Ecto neural progenitor cell (in vitro differentiated cells): ENCODE measurements at regions not wholly inside any gene's neighbourhood (a gene's known extent, or its start where the extent isn't known, plus 50 kb on each side); places are given as distances from the start of the nearest gene placed in this dataset.

Experiments
- DNase-seq: peaks from one replicate; pipeline ENCODE4 v3.0.0-alpha.2; 2018; ENCODE audit warnings: low spot score

- DNase-seq: no peak
Measured at GRCh38 chr13:59447846-59448620, 715.7 kb downstream of the DIAPH3 start.

DNA sequence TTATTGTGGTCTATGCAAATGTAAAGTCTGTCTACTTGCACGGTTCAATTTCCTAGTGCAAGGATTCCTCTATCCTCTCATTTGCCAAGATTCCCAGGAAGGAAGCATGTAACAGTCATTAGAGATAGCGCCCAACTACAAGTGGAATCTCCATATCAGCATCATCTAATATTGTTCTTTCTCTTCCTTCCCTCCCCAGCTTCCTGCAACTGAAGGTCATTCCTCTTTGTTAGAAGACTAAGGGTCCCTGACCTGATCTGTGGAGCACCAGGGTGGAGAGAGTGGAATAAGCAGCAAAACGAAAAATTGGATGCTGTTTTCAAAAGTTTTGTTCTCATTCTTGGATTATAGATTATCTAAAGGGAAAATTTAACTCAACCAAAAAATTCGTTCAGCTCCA is 714.0 kb downstream of the DIAPH3 start:
- DNase-seq: no peak

GRCh38 chr13:59450229-59450628 is 713.5 kb downstream of the DIAPH3 start:
- no peak for DNase-seq

- no peak for DNase-seq
Measured at GRCh38 chr13:59451236-59451635, 712.5 kb downstream of the DIAPH3 start.

DNA sequence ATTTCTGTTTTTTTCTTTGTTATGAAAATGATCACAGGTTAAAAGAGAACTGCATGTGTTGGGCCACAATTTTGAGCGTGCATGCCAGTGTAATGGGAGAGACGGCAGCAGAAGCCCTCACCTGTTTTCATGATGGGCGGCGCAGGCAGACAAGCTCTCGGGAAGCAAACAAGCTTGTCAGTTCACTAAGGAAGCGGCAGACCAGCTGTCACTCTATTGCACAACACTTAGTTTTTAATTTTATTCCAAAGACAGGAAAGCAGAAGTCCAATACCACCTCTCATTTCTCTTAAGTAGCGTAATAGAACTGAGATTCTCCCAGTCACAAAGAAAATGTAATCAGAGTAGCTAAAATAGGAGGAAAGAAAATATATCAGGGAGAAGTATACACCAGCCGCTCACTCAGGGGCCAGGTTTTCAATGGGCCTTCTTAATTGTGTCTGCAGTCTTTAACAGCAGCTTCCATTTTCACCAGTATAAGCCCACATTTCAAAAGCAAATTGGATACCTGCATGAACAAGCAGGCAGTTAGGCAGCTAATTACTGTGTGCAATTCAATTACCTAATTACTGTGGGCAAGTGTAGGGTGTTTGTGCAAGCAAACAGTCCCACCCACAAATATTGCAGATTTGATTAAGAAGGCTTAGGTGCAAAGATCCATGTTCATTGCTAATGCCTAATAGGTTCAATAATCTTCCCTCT is 711.4 kb downstream of the DIAPH3 start:
- DNase-seq: no peak

GRCh38 chr13:59458908-59459579 is 704.7 kb downstream of the DIAPH3 start:
- DNase-seq: no peak

DNA sequence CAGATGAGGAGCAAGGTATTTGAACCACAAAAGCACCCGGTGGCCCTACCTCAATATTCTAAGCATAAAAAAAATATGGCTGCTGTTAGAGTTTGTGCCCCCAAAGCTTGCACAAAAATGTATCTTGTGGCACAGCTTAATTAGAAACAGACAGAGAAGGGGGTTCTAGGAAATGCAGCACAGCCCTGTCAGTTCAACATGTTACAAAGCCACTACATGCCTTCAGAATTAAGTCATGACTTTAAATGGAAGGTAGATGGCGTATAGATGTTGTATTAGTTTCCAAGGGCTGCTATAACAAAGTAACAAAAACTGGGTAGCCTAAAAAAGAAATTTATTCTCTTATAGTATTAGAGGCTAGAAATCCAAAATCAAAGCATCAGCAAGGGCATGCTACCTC is 703.8 kb downstream of the DIAPH3 start:
- no peak for DNase-seq

- no peak for DNase-seq
Measured at GRCh38 chr13:59461411-59461810, 702.3 kb downstream of the DIAPH3 start.

GRCh38 chr13:59463023-59463422 is 700.7 kb downstream of the DIAPH3 start:
- DNase-seq: no peak

GRCh38 chr13:59464926-59465325 is 698.8 kb downstream of the DIAPH3 start:
- no peak for DNase-seq

- no peak for DNase-seq
Measured at GRCh38 chr13:59468396-59468795, 695.3 kb downstream of the DIAPH3 start.

DNA sequence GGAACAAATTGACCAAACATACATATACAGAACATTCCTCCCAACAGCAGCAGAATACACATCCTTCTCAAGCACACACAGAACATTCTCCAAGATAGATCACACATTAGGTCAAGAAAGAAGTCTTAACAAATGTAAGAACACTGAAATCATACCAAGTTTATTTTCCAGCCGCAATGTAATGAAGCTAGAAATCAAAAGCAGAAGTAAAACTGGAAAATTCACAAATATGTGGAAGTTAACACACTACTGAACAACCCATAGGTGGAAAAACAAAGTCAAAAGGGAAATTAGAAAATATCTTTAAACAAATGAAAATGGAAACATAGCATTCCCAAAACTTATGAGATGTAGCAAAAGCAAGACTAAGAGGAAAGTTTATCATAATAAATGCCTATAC is 692.6 kb downstream of the DIAPH3 start:
- no peak for DNase-seq

GRCh38 chr13:59472134-59472533 is 691.6 kb downstream of the DIAPH3 start:
- no peak for DNase-seq

- DNase-seq: no peak
Measured at GRCh38 chr13:59474696-59475095, 689.0 kb downstream of the DIAPH3 start.

GRCh38 chr13:59475911-59476310 is 687.8 kb downstream of the DIAPH3 start:
- no peak for DNase-seq

DNA sequence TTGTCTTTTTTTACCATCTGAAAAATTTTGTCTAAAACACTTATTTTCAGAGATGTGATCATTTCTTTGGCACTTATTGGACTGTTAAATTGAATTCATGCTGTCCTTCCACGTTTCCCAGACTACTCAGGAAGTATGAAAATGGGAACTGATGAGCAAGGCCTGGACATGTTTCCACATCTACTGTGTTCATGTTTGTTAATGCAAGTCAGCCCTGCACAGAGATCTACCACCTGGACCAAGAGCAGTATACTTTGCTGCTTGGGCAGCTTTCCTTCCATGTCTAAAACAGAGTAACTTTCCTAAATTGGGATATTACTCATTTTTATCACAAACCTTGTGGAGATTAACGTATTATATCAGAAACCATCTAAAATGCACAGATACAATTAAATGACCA is 687.4 kb downstream of the DIAPH3 start:
- DNase-seq: no peak

DNA sequence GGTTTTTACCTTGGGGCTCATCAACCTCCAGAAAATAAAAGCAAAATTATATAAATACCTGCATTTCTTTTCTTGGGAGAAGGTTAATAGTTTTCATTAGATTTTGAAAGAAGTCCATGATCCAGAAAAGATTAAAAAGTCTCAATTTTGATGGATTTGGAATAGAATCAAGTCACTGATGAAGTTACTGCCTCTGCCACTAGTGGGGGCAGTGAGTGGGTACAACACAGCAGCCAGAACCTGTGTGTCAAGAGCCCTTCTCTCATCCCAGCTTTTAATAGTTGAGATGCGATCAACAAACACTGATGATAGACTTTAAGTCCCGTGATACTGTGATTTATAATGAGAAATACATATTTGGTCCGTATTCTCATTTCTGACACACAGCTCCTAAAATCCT is 686.7 kb downstream of the DIAPH3 start:
- no peak for DNase-seq

DNA sequence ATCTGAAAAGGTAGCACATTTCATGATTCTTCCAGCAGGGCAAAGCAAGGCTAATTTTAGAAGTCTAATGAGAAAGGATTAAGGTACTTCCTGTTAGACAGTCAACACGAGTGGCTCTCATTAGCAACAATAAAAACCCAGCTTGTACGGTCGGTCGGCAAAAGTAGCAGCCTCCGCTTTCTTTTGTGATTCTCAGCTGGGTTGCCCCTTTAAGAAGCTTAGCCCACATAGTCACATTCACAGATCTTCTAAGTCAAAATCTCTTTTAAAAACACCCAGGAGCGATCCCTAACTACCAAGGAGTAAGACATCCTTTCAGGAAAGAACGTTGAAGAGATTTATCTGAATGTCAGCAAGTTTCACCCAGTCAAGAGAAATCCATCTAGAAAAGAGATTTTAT is 684.8 kb downstream of the DIAPH3 start:
- peak; percentile 63 for DNase-seq

GRCh38 chr13:59479629-59480028 is 684.1 kb downstream of the DIAPH3 start:
- no peak for DNase-seq

GRCh38 chr13:59480396-59481259 is 683.1 kb downstream of the DIAPH3 start:
- DNase-seq: no peak

DNA sequence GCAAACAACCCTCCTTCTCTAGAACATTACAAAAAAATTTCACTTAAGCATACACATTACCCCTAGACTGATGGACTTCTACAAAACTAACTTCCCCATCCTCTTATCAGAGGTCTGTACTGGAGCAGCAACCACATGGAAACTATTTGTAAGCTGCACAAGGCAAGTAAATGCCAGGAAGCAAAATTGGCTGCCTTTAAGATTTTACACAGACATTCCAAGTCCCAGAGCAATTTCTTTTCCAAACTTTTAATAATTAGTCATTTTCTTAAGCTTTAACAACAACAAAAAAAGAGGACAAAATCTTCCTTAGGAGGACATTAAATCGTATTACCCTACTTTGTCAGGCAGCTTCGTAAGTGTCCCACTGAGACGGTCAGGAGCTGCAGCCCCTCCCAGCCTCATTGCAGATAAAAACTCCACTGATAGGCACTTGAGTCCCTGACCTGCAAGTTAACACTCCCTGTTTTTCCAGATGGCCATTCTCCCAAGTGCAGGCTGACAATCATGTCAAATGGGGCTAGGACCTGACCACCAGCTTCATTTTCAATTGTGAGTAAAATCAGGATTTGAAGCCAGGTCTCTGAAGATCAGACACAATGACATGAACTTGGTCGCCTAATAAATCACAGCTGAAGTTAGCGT is 680.1 kb downstream of the DIAPH3 start:
- DNase-seq: no peak

DNA sequence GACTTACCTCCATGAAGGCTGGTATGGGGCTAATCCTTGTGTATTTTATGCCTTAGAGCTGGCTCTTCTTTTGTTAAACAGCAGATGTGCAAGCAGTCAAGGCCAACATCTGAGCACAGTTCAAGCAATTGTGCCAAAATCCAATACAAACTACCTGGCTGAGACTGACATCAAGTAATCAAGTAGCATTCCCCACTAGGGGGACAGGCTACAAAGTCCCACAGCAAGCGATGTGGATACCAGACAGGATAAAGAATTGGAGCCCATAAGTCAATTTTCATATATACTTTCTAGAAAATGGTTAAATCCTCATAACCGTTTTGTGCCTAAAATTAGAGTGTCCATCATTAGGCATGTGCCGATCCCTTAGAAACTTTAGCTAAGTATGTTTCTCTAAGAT is 675.8 kb downstream of the DIAPH3 start:
- DNase-seq: no peak
